ENCODE measurements at regions not wholly inside any gene's neighbourhood (a gene's known extent, or its start where the extent isn't known, plus 50 kb on each side); places are given as distances from the start of the nearest gene placed in this dataset.

GRCh38 chr21:32203877-32204480 lies 74.9 kb downstream of the MIS18A start:
- ChIA-PET POLR2A (no interaction called here), CTCF (ENCODE audit: low intra/inter-chr PET ratio, low total read pairs) (no interaction called here)
- Histone ChIP-seq H3K27me3 (ENCODE audit: control insufficient read depth in 1 of 2, insufficient read depth in 2 of 2, low read length in 2 of 2) (no peaks in the 10 kb centered on the region; a peak in 1 of 5 replicates), H3K79me2 (ENCODE audit: insufficient read depth, low read length) (no peaks in the 10 kb centered on the region), H3K27ac (ENCODE audit: extremely low read length, insufficient read depth, low read length) (no peak overlapping the region), H3K4me2 (ENCODE audit: low read depth, low read length) (no peak overlapping the region), H3K9ac (ENCODE audit: insufficient read depth, low read depth, low read length) (no peak overlapping the region), H4K20me1 (ENCODE audit: insufficient read depth, low read length) (no peaks in the 10 kb centered on the region), H3K4me3 (replicated peaks in 1 of 3; ENCODE audit: insufficient read depth in 1 of 3, low read depth in 2 of 3, low read length in 3 of 3) (no peak overlapping the region), H3K4me1 (ENCODE audit: insufficient read depth, low read length) (no peaks in the 10 kb centered on the region), H3K9me3 (ENCODE audit: low read length) (no peaks in the 10 kb centered on the region), H2AFZ (ENCODE audit: low read length) (no peak overlapping the region), H3K36me3 (replicated peaks in 1 of 2; ENCODE audit: control insufficient read depth in 1 of 2, insufficient read depth in 2 of 2, low read length in 2 of 2) (no peaks in the 10 kb centered on the region)
- ATAC-seq (no peak), DNase-seq (ENCODE audit: low spot score) (no peak), FAIRE-seq (no peak)
- in situ Hi-C loops (cut with HindIII; ENCODE audit: extremely low pct_ligation_motif_present, low pct_unique_long_range_greater_than_20kb) (no loop called here), intact Hi-C loops (cut with micrococcal nuclease; ENCODE audit: unreplicated experiment) (no loop called here)
- TF ChIP-seq FUBP1 (CRISPR knock-in tag; IDR thresholded peaks at IDR 0.05; ENCODE audit: borderline replicate concordance) (no peak), IRF9 (CRISPR knock-in tag; IDR thresholded peaks at IDR 0.05; ENCODE audit: borderline replicate concordance) (no peak), SMARCE1 (IDR thresholded peaks at IDR 0.05; ENCODE audit: borderline replicate concordance) (no peak), ZNF598 (CRISPR knock-in tag; IDR thresholded peaks at IDR 0.05; ENCODE audit: borderline replicate concordance) (no peak), STAT5B (CRISPR knock-in tag; IDR thresholded peaks at IDR 0.05) (no peak), RFXANK (CRISPR knock-in tag; IDR thresholded peaks at IDR 0.05) (no peak), HMGXB4 (CRISPR knock-in tag; IDR thresholded peaks at IDR 0.05; ENCODE audit: borderline replicate concordance in 1 of 2, low read depth in 1 of 2) (no peak), ZNF772 (CRISPR knock-in tag; IDR thresholded peaks at IDR 0.05) (no peak), BRD4 (CRISPR knock-in tag; IDR thresholded peaks at IDR 0.05) (no peak)
- no TSS peak for BruUV-seq (replicated peaks)
- WGBS (ENCODE audit: low lambda C conversion rate), result 21% methylated on average over 6 of the region's 6 CpGs
